ENCODE measurements at regions not wholly inside any gene's neighbourhood (a gene's known extent, or its start where the extent isn't known, plus 50 kb on each side); places are given as distances from the start of the nearest gene placed in this dataset.

GRCh38 chr14:34012369-34012768 is 61.5 kb upstream of the EGLN3 start:
- no peak for TF ChIP-seq SUZ12 (IDR thresholded peaks at IDR 0.05; ENCODE audit: extremely low read depth, insufficient read depth, insufficient read length)
- TF ChIP-seq YY1 (IDR thresholded peaks at IDR 0.05; ENCODE audit: insufficient read depth, insufficient read length): no peak
- TF ChIP-seq ZNF274 (IDR thresholded peaks at IDR 0.05; ENCODE audit: low read depth, low read length): no peak
- H3K9me3 ChIP-seq (ENCODE audit: insufficient read depth, low read length): no peaks in the 10 kb centered on the region
- H3K4me1 ChIP-seq (ENCODE audit: insufficient read depth, insufficient read length): no peaks in the 10 kb centered on the region
- no peaks in the 10 kb centered on the region for H3K27me3 ChIP-seq (ENCODE audit: insufficient read depth, insufficient read length)
- DNase-seq (ENCODE audit: low read depth, low spot score): no peak
- no peaks in the 10 kb centered on the region for H3K36me3 ChIP-seq (ENCODE audit: insufficient read depth, insufficient read length, low read length)
- no peak overlapping the region for H3K9ac ChIP-seq (ENCODE audit: insufficient read length, low read depth)
- H3K4me3 ChIP-seq (ENCODE audit: insufficient read length, low read depth): no peak overlapping the region

DNA sequence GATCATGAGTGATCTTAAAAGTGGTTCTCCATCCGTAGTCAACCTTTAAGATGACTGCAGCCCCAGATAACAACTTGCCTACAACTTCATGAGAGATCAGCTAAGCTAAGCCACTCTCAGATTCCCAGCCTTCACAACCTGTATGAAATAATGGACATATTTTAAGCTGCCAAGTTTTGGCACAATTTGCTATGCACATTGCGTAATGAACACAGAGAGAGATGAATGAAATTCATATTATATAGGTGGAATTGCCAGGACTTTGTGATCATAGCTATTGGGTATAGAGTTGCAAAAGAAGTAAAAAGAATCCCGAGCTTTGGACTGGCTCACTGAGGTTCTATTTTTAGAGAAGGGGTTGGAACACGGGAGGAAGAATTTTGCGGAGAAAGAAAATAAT is 59.1 kb upstream of the EGLN3 start:
- Histone ChIP-seq H3K27me3 (ENCODE audit: insufficient read depth, insufficient read length) (no peaks in the 10 kb centered on the region), H3K4me3 (ENCODE audit: insufficient read length, low read depth) (no peak overlapping the region), H3K9ac (ENCODE audit: insufficient read length, low read depth) (no peak overlapping the region), H3K36me3 (ENCODE audit: insufficient read depth, insufficient read length, low read length) (no peaks in the 10 kb centered on the region), H3K4me1 (ENCODE audit: insufficient read depth, insufficient read length) (no peaks in the 10 kb centered on the region), H3K9me3 (ENCODE audit: insufficient read depth, low read length) (no peaks in the 10 kb centered on the region)
- TF ChIP-seq ZNF274 (IDR thresholded peaks at IDR 0.05; ENCODE audit: low read depth, low read length) (no peak), SUZ12 (IDR thresholded peaks at IDR 0.05; ENCODE audit: extremely low read depth, insufficient read depth, insufficient read length) (no peak), YY1 (IDR thresholded peaks at IDR 0.05; ENCODE audit: insufficient read depth, insufficient read length) (no peak)
- DNase-seq (ENCODE audit: low read depth, low spot score): no peak

DNA sequence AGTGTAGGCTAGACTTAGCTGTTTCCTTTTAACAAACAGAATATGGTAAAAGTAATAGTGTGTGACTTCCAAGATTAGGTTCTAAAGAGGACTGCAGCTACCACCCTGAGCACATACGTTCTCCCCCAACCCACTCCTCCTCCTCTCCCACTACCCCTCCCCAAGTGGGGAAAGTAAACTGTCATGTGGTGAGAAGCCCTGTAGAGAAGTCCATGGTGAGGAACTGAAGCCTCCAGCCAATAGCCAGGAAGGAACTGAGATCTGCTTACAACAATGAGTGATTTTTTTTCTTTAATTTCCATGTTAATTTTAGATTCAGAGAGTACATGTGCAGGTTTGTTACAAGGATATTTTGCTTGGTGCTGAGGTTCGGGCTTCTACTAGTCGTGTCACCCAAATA is 57.0 kb upstream of the EGLN3 start:
- Histone ChIP-seq H3K4me3 (ENCODE audit: insufficient read length, low read depth) (no peak overlapping the region), H3K4me1 (ENCODE audit: insufficient read depth, insufficient read length) (no peaks in the 10 kb centered on the region), H3K27me3 (ENCODE audit: insufficient read depth, insufficient read length) (no peaks in the 10 kb centered on the region), H3K36me3 (ENCODE audit: insufficient read depth, insufficient read length, low read length) (no peaks in the 10 kb centered on the region), H3K9me3 (ENCODE audit: insufficient read depth, low read length) (no peaks in the 10 kb centered on the region), H3K9ac (ENCODE audit: insufficient read length, low read depth) (no peak overlapping the region)
- no peak for DNase-seq (ENCODE audit: low read depth, low spot score)
- no peak for TF ChIP-seq SUZ12 (IDR thresholded peaks at IDR 0.05; ENCODE audit: extremely low read depth, insufficient read depth, insufficient read length)
- no peak for TF ChIP-seq ZNF274 (IDR thresholded peaks at IDR 0.05; ENCODE audit: low read depth, low read length)
- no peak for TF ChIP-seq YY1 (IDR thresholded peaks at IDR 0.05; ENCODE audit: insufficient read depth, insufficient read length)

- TF ChIP-seq ZNF274 (IDR thresholded peaks at IDR 0.05; ENCODE audit: low read depth, low read length): no peak
- TF ChIP-seq SUZ12 (IDR thresholded peaks at IDR 0.05; ENCODE audit: extremely low read depth, insufficient read depth, insufficient read length): no peak
- TF ChIP-seq YY1 (IDR thresholded peaks at IDR 0.05; ENCODE audit: insufficient read depth, insufficient read length): no peak
- Histone ChIP-seq H3K27me3 (ENCODE audit: insufficient read depth, insufficient read length) (no peaks in the 10 kb centered on the region), H3K4me1 (ENCODE audit: insufficient read depth, insufficient read length) (no peaks in the 10 kb centered on the region), H3K9me3 (ENCODE audit: insufficient read depth, low read length) (no peaks in the 10 kb centered on the region), H3K36me3 (ENCODE audit: insufficient read depth, insufficient read length, low read length) (no peaks in the 10 kb centered on the region), H3K9ac (ENCODE audit: insufficient read length, low read depth) (no peak overlapping the region), H3K4me3 (ENCODE audit: insufficient read length, low read depth) (no peak overlapping the region)
- no peak for DNase-seq (ENCODE audit: low read depth, low spot score)
These were observed 55.0 kb upstream of the EGLN3 start for GRCh38 chr14:34005901-34006300.

DNA sequence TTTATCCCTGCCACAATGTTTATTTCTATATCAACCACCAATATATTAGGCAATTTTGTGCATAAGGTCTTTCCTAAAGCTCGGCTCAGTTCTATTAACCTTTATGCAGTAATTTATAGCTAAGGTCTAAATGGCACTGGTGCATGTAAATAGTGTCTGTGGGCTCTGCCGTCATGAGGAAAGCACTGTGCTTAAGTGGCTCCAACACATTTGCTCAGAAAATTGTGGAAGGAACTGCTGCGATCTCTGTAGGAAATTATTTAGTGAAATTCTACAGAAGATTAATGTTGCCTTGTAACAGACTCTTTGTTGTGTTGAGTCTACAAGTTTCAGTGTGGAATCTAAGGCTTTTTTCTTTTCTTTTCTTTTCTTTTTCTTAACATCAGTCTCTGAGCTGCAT is 54.0 kb upstream of the EGLN3 start:
- Histone ChIP-seq H3K36me3 (ENCODE audit: insufficient read depth, insufficient read length, low read length) (no peaks in the 10 kb centered on the region), H3K4me3 (ENCODE audit: insufficient read length, low read depth) (no peak overlapping the region), H3K9ac (ENCODE audit: insufficient read length, low read depth) (no peak overlapping the region), H3K27me3 (ENCODE audit: insufficient read depth, insufficient read length) (no peaks in the 10 kb centered on the region), H3K4me1 (ENCODE audit: insufficient read depth, insufficient read length) (no peaks in the 10 kb centered on the region), H3K9me3 (ENCODE audit: insufficient read depth, low read length) (no peaks in the 10 kb centered on the region)
- DNase-seq (ENCODE audit: low read depth, low spot score): no peak
- TF ChIP-seq YY1 (IDR thresholded peaks at IDR 0.05; ENCODE audit: insufficient read depth, insufficient read length): no peak
- TF ChIP-seq SUZ12 (IDR thresholded peaks at IDR 0.05; ENCODE audit: extremely low read depth, insufficient read depth, insufficient read length): no peak
- TF ChIP-seq ZNF274 (IDR thresholded peaks at IDR 0.05; ENCODE audit: low read depth, low read length): no peak

DNA sequence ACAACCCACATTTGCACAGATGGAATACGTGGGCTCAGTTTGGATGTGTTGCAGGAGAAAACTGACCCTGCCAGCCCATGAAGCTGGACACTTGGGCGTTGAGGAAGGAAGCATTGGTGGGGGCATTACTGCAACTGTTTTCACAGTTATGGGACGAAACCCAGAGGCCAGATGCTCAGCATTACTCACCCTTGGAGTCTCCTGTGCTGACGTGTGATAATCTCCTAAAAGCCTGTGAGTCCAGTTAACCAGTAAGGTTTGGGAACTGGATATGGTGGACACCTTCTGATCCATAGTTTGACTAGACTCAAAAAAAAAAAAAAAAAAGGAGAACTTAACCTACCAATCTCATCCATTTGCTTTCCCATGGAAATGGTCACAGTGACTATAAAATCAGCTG is 52.8 kb upstream of the EGLN3 start:
- Histone ChIP-seq H3K36me3 (ENCODE audit: insufficient read depth, insufficient read length, low read length) (no peaks in the 10 kb centered on the region), H3K27me3 (ENCODE audit: insufficient read depth, insufficient read length) (no peaks in the 10 kb centered on the region), H3K9me3 (ENCODE audit: insufficient read depth, low read length) (no peaks in the 10 kb centered on the region), H3K4me3 (ENCODE audit: insufficient read length, low read depth) (no peak overlapping the region), H3K9ac (ENCODE audit: insufficient read length, low read depth) (no peak overlapping the region), H3K4me1 (ENCODE audit: insufficient read depth, insufficient read length) (no peaks in the 10 kb centered on the region)
- TF ChIP-seq ZNF274 (IDR thresholded peaks at IDR 0.05; ENCODE audit: low read depth, low read length) (no peak), SUZ12 (IDR thresholded peaks at IDR 0.05; ENCODE audit: extremely low read depth, insufficient read depth, insufficient read length) (no peak), YY1 (IDR thresholded peaks at IDR 0.05; ENCODE audit: insufficient read depth, insufficient read length) (no peak)
- DNase-seq (ENCODE audit: low read depth, low spot score): no peak

DNA sequence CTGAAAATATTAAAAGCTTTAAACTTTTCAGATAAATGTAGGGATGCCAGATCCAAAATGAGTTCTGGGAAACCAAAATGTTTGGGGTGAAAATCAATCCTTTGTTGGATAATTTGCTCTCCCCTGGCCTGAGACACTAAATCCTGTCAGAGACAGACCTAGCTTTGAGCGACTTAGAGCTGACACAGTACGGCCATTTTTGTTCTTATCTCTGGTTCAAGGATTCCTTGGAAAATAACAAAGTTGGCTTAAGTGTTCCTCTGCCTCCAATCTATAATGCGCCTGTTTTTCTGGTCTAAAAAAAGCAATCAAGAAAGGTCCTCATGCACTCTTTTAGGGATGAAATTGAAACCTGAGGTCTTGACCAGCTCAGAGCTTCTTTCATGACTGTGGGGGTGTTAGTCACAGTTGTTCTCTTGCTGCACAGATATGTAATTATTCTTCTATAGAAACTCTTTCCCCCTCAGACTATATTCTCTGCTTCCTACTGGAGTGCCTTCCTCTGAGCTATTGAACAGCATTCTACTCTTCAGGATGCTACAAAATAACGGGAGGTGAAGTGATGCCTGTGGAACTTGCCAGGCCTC is 52.3 kb upstream of the EGLN3 start:
- no peaks in the 10 kb centered on the region for H3K27me3 ChIP-seq (ENCODE audit: insufficient read depth, insufficient read length)
- no peaks in the 10 kb centered on the region for H3K4me1 ChIP-seq (ENCODE audit: insufficient read depth, insufficient read length)
- H3K9ac ChIP-seq (ENCODE audit: insufficient read length, low read depth): no peak overlapping the region
- no peak overlapping the region for H3K4me3 ChIP-seq (ENCODE audit: insufficient read length, low read depth)
- H3K36me3 ChIP-seq (ENCODE audit: insufficient read depth, insufficient read length, low read length): no peaks in the 10 kb centered on the region
- DNase-seq (ENCODE audit: low read depth, low spot score): no peak
- TF ChIP-seq YY1 (IDR thresholded peaks at IDR 0.05; ENCODE audit: insufficient read depth, insufficient read length) (no peak), SUZ12 (IDR thresholded peaks at IDR 0.05; ENCODE audit: extremely low read depth, insufficient read depth, insufficient read length) (no peak), ZNF274 (IDR thresholded peaks at IDR 0.05; ENCODE audit: low read depth, low read length) (no peak)
- no peaks in the 10 kb centered on the region for H3K9me3 ChIP-seq (ENCODE audit: insufficient read depth, low read length)

Data from NT2/D1 (cell line).